Trophoblast cell (in vitro differentiated cells and primary cell): ENCODE measurements at regions not wholly inside any gene's neighbourhood (a gene's known extent, or its start where the extent isn't known, plus 50 kb on each side); places are given as distances from the start of the nearest gene placed in this dataset.

Experiments
- DNase-seq, 2 donors: peaks; one replicate each; pipeline ENCODE4 v3.0.0-alpha.2; 2016
- H2AFZ ChIP-seq: 2 replicates; pipeline ENCODE4 v1.6.1; 2013; ENCODE audit warnings: low read length, moderate library complexity, mild to moderate bottlenecking; ENCODE audit not compliant: insufficient read depth, poor library complexity
- H2AK5ac ChIP-seq: 2 replicates; pipeline ENCODE4 v1.6.1; 2013; ENCODE audit warnings: mild to moderate bottlenecking, low read length
- H2BK120ac ChIP-seq: 2 replicates; pipeline ENCODE4 v1.6.1; 2013; ENCODE audit warnings: low read length, mild to moderate bottlenecking, moderate library complexity; ENCODE audit not compliant: insufficient read depth, poor library complexity
- H2BK12ac ChIP-seq: 2 replicates; pipeline ENCODE4 v1.6.1; 2013; ENCODE audit warnings: mild to moderate bottlenecking, low read length, moderate library complexity
- H2BK5ac ChIP-seq: 2 replicates; pipeline ENCODE4 v1.6.1; 2013; ENCODE audit warnings: low read length, low read depth, moderate library complexity, mild to moderate bottlenecking; ENCODE audit not compliant: poor library complexity
- H3K14ac ChIP-seq: 2 replicates; pipeline ENCODE4 v1.6.1; 2013; ENCODE audit warnings: mild to moderate bottlenecking, low read length
- H3K18ac ChIP-seq: 2 replicates; pipeline ENCODE4 v1.6.1; 2013; ENCODE audit warnings: mild to moderate bottlenecking, low read length
- H3K23ac ChIP-seq: 2 replicates; pipeline ENCODE4 v1.6.1; 2013; ENCODE audit warnings: low read length
- H3K27ac ChIP-seq: 2 replicates; pipeline ENCODE4 v1.5.1; 2013; ENCODE audit warnings: low read depth, mild to moderate bottlenecking, inconsistent platforms, low read length, moderate library complexity
- H3K27me3 ChIP-seq: 2 replicates; pipeline ENCODE4 v1.6.1; 2013; ENCODE audit warnings: inconsistent platforms, mild to moderate bottlenecking, low read length, moderate library complexity; ENCODE audit not compliant: insufficient read depth
- H3K36me3 ChIP-seq, 2 experiments: 1 replicate in 1 of 2; 2 replicates in 1 of 2; pipeline ENCODE4 v1.6.1; 2013; ENCODE audit warnings: low read length in 2 of 2, mild to moderate bottlenecking in 2 of 2, moderate library complexity in 1 of 2; ENCODE audit not compliant: insufficient read depth in 2 of 2, control insufficient read depth in 1 of 2
- H3K4ac ChIP-seq: 2 replicates; pipeline ENCODE4 v1.6.1; 2013; ENCODE audit warnings: low read depth, mild to moderate bottlenecking, low read length, moderate library complexity
- H3K4me1 ChIP-seq, 2 experiments: 1 replicate in 1 of 2; 2 replicates in 1 of 2; pipeline ENCODE4 v1.6.1; 2013; ENCODE audit warnings: low read length in 2 of 2, mild to moderate bottlenecking in 2 of 2, moderate library complexity in 1 of 2; ENCODE audit not compliant: insufficient read depth in 2 of 2, control insufficient read depth in 1 of 2
- H3K4me2 ChIP-seq: 2 replicates; pipeline ENCODE4 v1.6.1; 2013; ENCODE audit warnings: inconsistent platforms, mild to moderate bottlenecking, low read length, moderate library complexity
- H3K4me3 ChIP-seq: 2 replicates; pipeline ENCODE4 v1.5.1; 2013; ENCODE audit warnings: mild to moderate bottlenecking, low read depth, low read length, inconsistent platforms
- H3K79me1 ChIP-seq: one replicate; pipeline ENCODE4 v1.6.1; 2013; ENCODE audit warnings: low read length
- H3K79me2 ChIP-seq: 2 replicates; pipeline ENCODE4 v1.6.1; 2013; ENCODE audit warnings: low read length, mild to moderate bottlenecking; ENCODE audit not compliant: control insufficient read depth, insufficient read depth, poor library complexity
- H3K9ac ChIP-seq: 2 replicates; pipeline ENCODE4 v1.6.1; 2013; ENCODE audit warnings: mild to moderate bottlenecking, low read length
- H3K9me3 ChIP-seq: 2 replicates; pipeline ENCODE4 v1.6.1; 2013; ENCODE audit warnings: low read depth, mild to moderate bottlenecking, control low read depth, inconsistent platforms, low read length; ENCODE audit not compliant: insufficient read depth
- H4K12ac ChIP-seq: 2 replicates; pipeline ENCODE4 v1.6.1; 2013; ENCODE audit warnings: low read depth, mild to moderate bottlenecking, low read length, moderate library complexity
- H4K8ac ChIP-seq: 2 replicates; pipeline ENCODE4 v1.6.1; 2013; ENCODE audit warnings: low read depth, mild to moderate bottlenecking, low read length, moderate library complexity
- H4K91ac ChIP-seq: one replicate; pipeline ENCODE4 v1.6.1; 2013; ENCODE audit warnings: low read depth, mild to moderate bottlenecking, low read length, moderate library complexity
- WGBS: extraction: QIAGEN DNeasy Blood & Tissue Kit; methylation state at CpG from one replicate; pipeline ENCODE4 v1.1.7; 2013; ENCODE audit warnings: missing lambda C conversion rate; ENCODE audit not compliant: insufficient read length, insufficient coverage; ENCODE audit errors: extremely low coverage; 5-methylcytosine and 5-hydroxymethylcytosine counted together

- Histone ChIP-seq H3K4me1 (peaks cover 3 to 8% of the 10 kb centered on the region in 2 experiments), H3K4ac (no peak overlapping the region), H2BK5ac (no peak overlapping the region), H2BK120ac (no peak overlapping the region), H3K4me2 (no peak overlapping the region), H3K4me3 (no peak overlapping the region), H4K91ac (no peak overlapping the region), H4K8ac (no peak overlapping the region), H2AFZ (no peak overlapping the region), H3K36me3 (no peaks in the 10 kb centered on the region), H3K23ac (no peak overlapping the region), H4K12ac (no peak overlapping the region), H3K9ac (no peak overlapping the region), H3K18ac (no peak overlapping the region), H2BK12ac (no peak overlapping the region), H3K79me2 (no peaks in the 10 kb centered on the region), H3K14ac (no peak overlapping the region), H3K27ac (no peak overlapping the region), H3K9me3 (no peaks in the 10 kb centered on the region), H3K79me1 (no peaks in the 10 kb centered on the region), H2AK5ac (no peak overlapping the region), H3K27me3 (no peaks in the 10 kb centered on the region)
- no CpG with 5 or more reads among the region's 13 CpGs for WGBS
- no peak for DNase-seq
Observed at GRCh38 chr1:14140831-14141401, 440.9 kb downstream of the PRDM2 start.

GRCh38 chr1:14141656-14142055, 441.7 kb downstream of the PRDM2 start:
- Histone ChIP-seq H3K9ac (no peak overlapping the region), H3K4me2 (no peak overlapping the region), H3K79me2 (no peaks in the 10 kb centered on the region), H3K4ac (no peak overlapping the region), H2BK120ac (no peak overlapping the region), H4K8ac (no peak overlapping the region), H4K12ac (no peak overlapping the region), H3K23ac (no peak overlapping the region), H3K27ac (no peak overlapping the region), H3K79me1 (no peaks in the 10 kb centered on the region), H3K27me3 (no peaks in the 10 kb centered on the region), H3K14ac (no peak overlapping the region), H3K4me1 (peaks cover 3 to 8% of the 10 kb centered on the region in 2 experiments), H2BK5ac (no peak overlapping the region), H2BK12ac (no peak overlapping the region), H3K9me3 (no peaks in the 10 kb centered on the region), H4K91ac (no peak overlapping the region), H3K36me3 (no peaks in the 10 kb centered on the region), H2AK5ac (no peak overlapping the region), H3K18ac (no peak overlapping the region), H2AFZ (no peak overlapping the region), H3K4me3 (no peak overlapping the region)
- no peak for DNase-seq
- no CpG with 5 or more reads among the region's 6 CpGs for WGBS

- Histone ChIP-seq H2BK12ac (no peak overlapping the region), H3K14ac (no peak overlapping the region), H3K79me2 (no peaks in the 10 kb centered on the region), H4K91ac (no peak overlapping the region), H2AK5ac (no peak overlapping the region), H3K18ac (no peak overlapping the region), H3K79me1 (no peaks in the 10 kb centered on the region), H2BK5ac (no peak overlapping the region), H3K4ac (no peak overlapping the region), H3K9ac (no peak overlapping the region), H3K4me3 (no peak overlapping the region), H3K27ac (no peak overlapping the region), H3K27me3 (no peaks in the 10 kb centered on the region), H3K4me1 (peaks cover 3 to 6% of the 10 kb centered on the region in 2 experiments), H3K9me3 (no peaks in the 10 kb centered on the region), H4K8ac (no peak overlapping the region), H3K4me2 (no peak overlapping the region), H4K12ac (no peak overlapping the region), H3K23ac (no peak overlapping the region), H2AFZ (no peak overlapping the region), H3K36me3 (no peaks in the 10 kb centered on the region), H2BK120ac (no peak overlapping the region)
- WGBS, result no CpG with 5 or more reads among the region's 11 CpGs
- DNase-seq, result no peak
Observed at GRCh38 chr1:14142397-14143100, 442.6 kb downstream of the PRDM2 start.

DNA sequence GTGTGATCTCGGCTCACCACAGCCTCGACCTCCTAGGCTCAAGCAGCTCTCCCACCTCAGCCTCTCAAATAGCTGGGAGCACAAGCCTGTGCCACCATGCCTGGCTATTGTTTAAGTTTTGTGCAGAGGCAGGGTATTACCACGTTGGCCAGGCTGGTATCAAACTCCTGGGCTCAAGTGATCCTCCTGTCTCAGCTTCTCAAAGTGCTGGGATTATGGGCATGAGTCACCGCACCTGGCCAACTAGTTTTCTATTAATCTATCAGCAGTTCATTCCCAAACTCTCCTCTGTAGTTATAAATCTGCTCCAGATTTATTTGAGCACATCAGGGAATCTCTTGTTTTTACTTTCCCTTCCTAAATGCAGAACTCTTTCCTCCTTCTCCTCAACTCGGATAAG, 443.8 kb downstream of the PRDM2 start:
- no peaks in the 10 kb centered on the region for H3K79me1 ChIP-seq
- H2AK5ac ChIP-seq, result no peak overlapping the region
- H3K79me2 ChIP-seq, result no peaks in the 10 kb centered on the region
- no peak overlapping the region for H3K4ac ChIP-seq
- no peaks in the 10 kb centered on the region for H3K36me3 ChIP-seq
- H3K27ac ChIP-seq, result no peak overlapping the region
- H3K4me1 ChIP-seq, result peaks cover under 1 to 2% of the 10 kb centered on the region in 2 experiments
- H3K18ac ChIP-seq, result no peak overlapping the region
- no CpG with 5 or more reads among the region's 5 CpGs for WGBS
- H2BK5ac ChIP-seq, result no peak overlapping the region
- H2AFZ ChIP-seq, result no peak overlapping the region
- H4K12ac ChIP-seq, result no peak overlapping the region
- no peak overlapping the region for H4K8ac ChIP-seq
- no peak overlapping the region for H3K14ac ChIP-seq
- H4K91ac ChIP-seq, result no peak overlapping the region
- H2BK12ac ChIP-seq, result no peak overlapping the region
- DNase-seq, result no peak
- no peak overlapping the region for H3K4me2 ChIP-seq
- no peak overlapping the region for H3K9ac ChIP-seq
- H3K9me3 ChIP-seq, result no peaks in the 10 kb centered on the region
- H2BK120ac ChIP-seq, result no peak overlapping the region
- H3K27me3 ChIP-seq, result no peaks in the 10 kb centered on the region
- no peak overlapping the region for H3K4me3 ChIP-seq
- H3K23ac ChIP-seq, result no peak overlapping the region
